Activated CD4-positive, alpha-beta T cell treated with anti-CD3 and anti-CD28 coated beads for 24 hours (primary cell): ENCODE measurements at regions not wholly inside any gene's neighbourhood (a gene's known extent, or its start where the extent isn't known, plus 50 kb on each side); places are given as distances from the start of the nearest gene placed in this dataset.
A peak's percentile ranks its signal among the peaks of the same experiment; 100 is the strongest.

Experiments used
- DNase-seq, 2 donors: peaks; one replicate each; pipeline ENCODE4 v3.0.0-alpha.2; 2020; ENCODE audit warnings: low read depth in 2 of 2

- DNase-seq: no peak
Observed at GRCh38 chr4:26020083-26020668, 106.2 kb downstream of the SMIM20 start.

- DNase-seq: no peak
Observed at GRCh38 chr4:26020881-26021280, 106.9 kb downstream of the SMIM20 start.

GRCh38 chr4:26021417-26022345 lies 107.7 kb downstream of the SMIM20 start:
- DNase-seq: no peak

- no peak for DNase-seq
Observed at GRCh38 chr4:26022346-26023202, 108.6 kb downstream of the SMIM20 start.

GRCh38 chr4:26023203-26023972 lies 109.4 kb downstream of the SMIM20 start:
- no peak for DNase-seq

- no peak for DNase-seq
Observed at GRCh38 chr4:26024079-26024478, 110.1 kb downstream of the SMIM20 start.

GRCh38 chr4:26028133-26028792 lies 114.2 kb downstream of the SMIM20 start:
- no peak for DNase-seq

GRCh38 chr4:26028793-26029567 lies 115.0 kb downstream of the SMIM20 start:
- DNase-seq: peak; percentile 56 to 73

GRCh38 chr4:26029568-26030131 lies 115.6 kb downstream of the SMIM20 start:
- no peak for DNase-seq

- no peak for DNase-seq
Observed at GRCh38 chr4:26030260-26030667, 116.2 kb downstream of the SMIM20 start.

- DNase-seq: no peak
Observed at GRCh38 chr4:26030780-26031179, 116.8 kb downstream of the SMIM20 start.

GRCh38 chr4:26031704-26032103 lies 117.7 kb downstream of the SMIM20 start:
- DNase-seq: no peak

GRCh38 chr4:26032142-26032541 lies 118.1 kb downstream of the SMIM20 start:
- DNase-seq: no peak

GRCh38 chr4:26032630-26033317 lies 118.8 kb downstream of the SMIM20 start:
- DNase-seq: no peak

GRCh38 chr4:26033389-26033788 lies 119.4 kb downstream of the SMIM20 start:
- DNase-seq: no peak

- no peak for DNase-seq
Observed at GRCh38 chr4:26034849-26035248, 120.8 kb downstream of the SMIM20 start.

- no peak for DNase-seq
Observed at GRCh38 chr4:26035921-26036320, 121.9 kb downstream of the SMIM20 start.

- DNase-seq: no peak
Observed at GRCh38 chr4:26039639-26040359, 125.8 kb downstream of the SMIM20 start.

- no peak for DNase-seq
Observed at GRCh38 chr4:26044524-26044923, 130.5 kb downstream of the SMIM20 start.
